HG02610 (cell line): ENCODE measurements at regions not wholly inside any gene's neighbourhood (a gene's known extent, or its start where the extent isn't known, plus 50 kb on each side); places are given as distances from the start of the nearest gene placed in this dataset.
"Not testable (repeated sequence)": the region's sequence is repeated elsewhere in the genome, so short reads cannot be mapped to it uniquely, and the experiment has no call there.

Experiments used
- ATAC-seq: cut with Tn5 transposase; IDR thresholded peaks from one replicate; pipeline ENCODE4 v1.9.1; 2021; ENCODE audit warnings: mild to moderate bottlenecking, moderate library complexity; ENCODE audit not compliant: unreplicated experiment

- no peak for ATAC-seq
These were observed 102.6 kb downstream of the PLG start for GRCh38 chr6:160804639-160805038.

- no peak for ATAC-seq
These were observed 106.2 kb downstream of the PLG start for GRCh38 chr6:160808263-160808662.

GRCh38 chr6:160810238-160810637, 108.2 kb downstream of the PLG start:
- no peak for ATAC-seq

GRCh38 chr6:160812097-160812496, 110.1 kb downstream of the PLG start:
- ATAC-seq, result no peak

- no peak for ATAC-seq
These were observed 116.9 kb downstream of the PLG start for GRCh38 chr6:160818934-160819333.

DNA sequence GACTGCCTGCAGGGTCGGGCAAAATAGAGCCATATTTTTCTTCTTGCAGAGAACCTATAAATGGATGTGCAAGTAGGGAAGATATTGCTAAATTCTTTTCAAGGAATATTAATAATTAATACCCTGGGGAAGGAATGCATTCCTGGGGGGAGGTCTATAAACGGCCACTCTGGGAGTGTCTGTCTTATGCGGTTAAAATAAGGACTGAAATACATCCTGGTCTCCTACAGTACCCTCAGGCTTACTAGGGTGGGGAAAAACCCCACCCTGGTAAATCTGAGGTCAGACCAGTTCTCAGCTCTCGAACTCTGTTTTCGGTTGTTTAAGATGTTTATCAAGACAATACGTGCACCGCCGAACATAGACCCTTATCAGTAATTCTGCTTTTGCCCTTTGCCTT, 118.6 kb downstream of the PLG start:
- ATAC-seq, result not testable (repeated sequence)

DNA sequence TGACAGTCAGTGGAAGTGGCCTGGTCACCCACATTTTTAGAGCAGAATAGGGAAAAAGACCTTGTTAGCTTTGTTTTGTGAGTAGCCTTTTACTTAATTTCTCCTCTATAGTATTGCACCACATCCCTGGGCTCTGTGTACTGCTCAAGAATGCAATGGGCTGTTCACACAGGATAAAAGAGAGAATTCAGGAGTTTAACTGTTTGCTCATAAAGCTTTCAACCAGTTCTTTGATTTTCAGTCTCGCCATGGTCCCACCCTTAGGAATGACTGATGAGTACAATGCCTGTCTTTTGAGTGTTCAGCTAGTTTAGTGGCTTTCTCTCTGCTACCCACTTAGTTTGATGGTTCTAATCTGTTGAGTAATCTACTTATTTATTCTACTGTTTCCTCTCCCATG, 129.7 kb downstream of the PLG start:
- ATAC-seq, result no peak

DNA sequence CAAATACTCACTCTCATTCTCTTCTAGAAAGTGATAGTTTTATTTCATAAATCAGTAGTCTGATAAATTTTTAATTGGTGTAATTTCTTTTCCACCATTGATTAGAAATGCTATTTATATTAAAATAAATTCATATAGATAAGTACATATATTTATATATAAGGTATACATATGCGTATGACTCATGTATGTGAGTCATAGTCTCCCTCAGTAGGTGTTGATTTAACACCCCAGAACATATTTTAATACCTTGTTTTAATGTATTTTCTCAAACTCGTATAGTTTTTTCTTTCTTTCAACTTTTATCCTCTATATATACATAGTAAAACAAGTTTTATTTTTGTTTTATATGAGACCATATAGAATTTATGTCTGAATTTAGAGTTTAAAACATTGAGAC, 130.4 kb downstream of the PLG start:
- no peak for ATAC-seq

- no peak for ATAC-seq
These were observed 135.1 kb downstream of the PLG start for GRCh38 chr6:160837146-160837545.

DNA sequence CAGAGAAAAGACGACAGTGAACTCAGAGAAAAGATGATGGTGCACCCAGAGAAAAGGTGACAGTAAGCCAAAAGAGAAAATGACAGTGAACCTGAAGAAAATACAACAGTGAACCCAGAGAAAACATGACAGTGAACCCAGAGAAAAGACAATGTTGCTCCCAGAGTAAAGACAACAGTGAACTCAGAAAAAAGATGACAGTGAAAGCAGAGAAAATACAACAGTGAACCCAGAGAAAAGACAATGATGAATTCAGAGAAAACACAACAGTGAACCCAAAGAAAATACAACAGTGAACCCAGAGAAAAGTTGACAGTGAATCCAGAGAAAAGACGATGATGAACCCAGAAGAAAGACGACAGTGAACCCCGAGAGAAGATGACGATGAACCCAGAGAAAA, 140.5 kb upstream of the MAP3K4 start:
- no peak for ATAC-seq

DNA sequence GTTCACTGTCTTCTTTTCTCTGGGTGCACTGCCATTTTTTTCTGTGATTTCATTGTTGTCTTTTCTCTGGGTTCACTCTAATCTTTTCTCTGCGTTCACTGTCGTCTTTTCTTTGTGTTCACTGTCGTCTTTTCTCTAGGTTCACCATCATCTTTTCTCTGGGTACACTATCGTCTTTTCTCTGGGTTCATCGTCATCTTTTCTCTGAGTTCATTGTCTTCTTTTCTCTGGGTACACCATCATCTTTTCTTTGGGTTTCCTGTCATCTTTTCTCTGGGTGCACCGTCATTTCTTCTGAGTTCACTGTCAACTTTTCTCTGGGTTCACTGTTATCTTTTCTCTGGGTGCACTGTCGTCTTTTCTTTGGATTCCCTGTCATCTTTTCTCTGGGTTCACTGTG, 137.6 kb upstream of the MAP3K4 start:
- ATAC-seq, result no peak

DNA sequence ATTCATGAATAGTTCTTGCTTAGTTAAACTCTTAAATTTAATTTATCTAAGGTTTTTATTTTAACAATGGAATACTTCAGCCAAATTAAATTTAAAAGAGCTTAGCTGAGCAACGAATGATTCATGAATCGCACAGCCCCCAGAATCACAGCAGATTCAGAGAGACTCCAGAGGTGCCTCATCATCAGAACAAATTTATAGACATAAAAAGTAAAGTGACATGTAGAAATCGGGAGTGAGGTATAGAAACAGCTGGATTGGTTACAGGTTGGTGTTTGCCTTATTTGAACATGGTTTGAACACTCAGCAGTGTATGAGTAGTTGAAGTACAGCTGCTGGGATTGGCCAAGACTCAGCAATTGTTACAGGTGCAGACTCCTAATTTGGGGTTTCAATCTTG, 132.7 kb upstream of the MAP3K4 start:
- ATAC-seq, result no peak

DNA sequence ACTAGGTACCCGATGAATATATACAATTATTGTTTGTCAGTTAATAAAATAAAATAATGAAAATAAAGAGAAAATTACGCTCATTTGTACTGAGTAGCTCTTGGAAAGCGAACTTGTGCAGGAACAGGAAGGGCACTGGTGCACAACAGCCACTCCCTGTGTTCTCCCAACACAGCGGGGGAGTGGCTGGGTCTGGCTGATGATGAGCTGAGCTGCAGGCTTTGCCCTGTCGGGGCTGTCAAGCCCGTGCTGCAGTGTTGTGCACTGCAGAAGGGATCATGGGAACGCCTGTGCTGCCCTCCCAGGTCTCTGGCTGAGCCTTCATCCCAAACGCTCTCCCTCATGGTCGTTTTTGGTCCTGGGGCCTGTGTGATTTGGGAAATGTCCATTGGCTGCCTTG, 131.7 kb upstream of the MAP3K4 start:
- ATAC-seq, result no peak

DNA sequence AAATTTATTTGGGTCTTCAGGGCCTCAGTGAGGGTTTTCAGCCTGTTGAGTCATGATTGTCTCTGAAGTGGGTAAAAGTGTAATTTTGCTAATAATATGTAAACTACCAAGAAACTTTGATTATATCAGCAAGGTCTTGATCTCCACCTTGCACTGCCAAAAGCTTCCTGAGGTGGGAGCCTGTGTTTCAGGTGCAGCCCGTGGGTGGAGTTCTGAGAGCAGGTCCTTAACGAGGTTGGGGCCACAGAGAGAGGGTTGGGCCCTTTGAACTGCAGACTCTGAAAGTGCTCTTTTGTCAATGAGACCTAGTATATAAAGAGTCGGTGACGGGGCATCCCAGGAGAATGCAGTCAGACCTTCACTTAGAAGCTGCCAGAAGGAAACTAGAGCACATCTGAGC, 129.7 kb upstream of the MAP3K4 start:
- no peak for ATAC-seq

- no peak for ATAC-seq
These were observed 127.8 kb upstream of the MAP3K4 start for GRCh38 chr6:160863782-160864181.

- no peak for ATAC-seq
These were observed 120.2 kb upstream of the MAP3K4 start for GRCh38 chr6:160871320-160871719.

GRCh38 chr6:160881148-160881808, 110.3 kb upstream of the MAP3K4 start:
- ATAC-seq, result no peak

DNA sequence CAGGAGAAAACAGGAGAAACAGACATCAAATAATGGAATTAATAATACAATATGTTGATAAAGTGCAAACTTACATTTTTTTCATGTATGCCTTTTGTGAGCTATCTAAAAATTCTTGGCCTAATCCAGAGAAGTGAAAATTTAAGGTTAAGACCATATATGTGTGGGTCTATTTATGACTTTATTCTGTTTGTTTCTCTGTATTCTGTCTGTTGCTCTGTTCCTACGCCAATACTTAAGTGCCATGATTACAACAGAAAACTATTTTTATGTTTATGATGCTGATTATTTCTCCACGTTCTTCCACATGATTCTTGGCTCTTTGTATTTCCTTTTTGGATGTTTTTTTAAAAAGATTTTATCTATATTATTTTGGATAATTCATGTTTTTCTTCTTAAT, 109.6 kb upstream of the MAP3K4 start:
- ATAC-seq, result no peak

DNA sequence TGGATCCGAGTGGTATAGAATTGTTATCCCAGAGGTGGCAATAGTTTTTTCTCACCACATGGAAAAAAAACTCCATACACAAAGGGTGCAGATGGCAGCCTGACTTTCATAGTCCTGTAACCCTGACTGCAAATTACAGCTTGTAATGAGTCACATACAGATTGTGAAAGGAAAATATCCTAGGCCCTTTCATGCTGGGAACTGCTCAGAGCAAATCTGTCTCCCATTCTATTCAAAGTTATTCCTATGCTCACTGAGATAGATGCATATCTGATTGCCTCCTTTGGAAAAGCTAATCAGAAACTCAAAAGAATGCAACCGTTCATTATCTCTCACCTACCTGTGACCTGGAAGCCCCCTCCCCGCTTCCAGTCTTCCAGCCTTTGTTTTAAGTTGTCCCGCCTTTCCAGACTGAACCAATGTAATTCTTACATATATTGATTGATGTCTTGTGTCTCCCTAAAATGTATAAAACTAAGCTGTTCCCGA, 108.7 kb upstream of the MAP3K4 start:
- ATAC-seq, result no peak

- ATAC-seq, result no peak
These were observed 108.0 kb upstream of the MAP3K4 start for GRCh38 chr6:160883560-160883959.

- no peak for ATAC-seq
These were observed 107.6 kb upstream of the MAP3K4 start for GRCh38 chr6:160883999-160884398.

GRCh38 chr6:160889148-160889547, 102.4 kb upstream of the MAP3K4 start:
- not testable (repeated sequence) for ATAC-seq

DNA sequence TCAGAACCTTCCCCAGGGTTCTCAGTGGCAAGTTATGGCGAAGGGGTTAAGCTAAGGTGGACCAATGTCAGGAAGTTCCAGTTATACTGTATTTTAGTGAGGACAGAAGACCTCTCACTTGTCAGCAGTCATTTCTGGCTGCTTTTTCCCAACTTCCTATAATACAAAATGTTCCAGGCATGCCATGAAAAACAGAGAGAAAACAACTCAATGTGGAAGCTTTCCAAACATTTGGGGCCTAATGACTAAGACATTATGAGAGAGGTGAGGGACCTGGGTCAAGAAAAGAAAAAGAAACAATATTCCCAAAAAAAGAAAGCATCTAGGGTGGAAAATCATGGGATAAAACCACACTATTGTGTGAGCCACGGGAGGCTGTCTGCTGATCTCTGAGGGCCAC, 99.9 kb upstream of the MAP3K4 start:
- no peak for ATAC-seq
